Ishikawa (cell line): ENCODE measurements at regions not wholly inside any gene's neighbourhood (a gene's known extent, or its start where the extent isn't known, plus 50 kb on each side); places are given as distances from the start of the nearest gene placed in this dataset.

Source experiments
- CEBPB ChIP-seq: IDR thresholded peaks from 2 replicates; pipeline ENCODE4 v1.6.1; 2012
- CREB1 ChIP-seq: IDR thresholded peaks from 2 replicates; pipeline ENCODE4 v1.6.1; 2012; ENCODE audit warnings: low read depth
- EGR1 ChIP-seq: IDR thresholded peaks from 2 replicates; pipeline ENCODE4 v1.6.1; 2012
- EP300 ChIP-seq: IDR thresholded peaks from 2 replicates; pipeline ENCODE4 v1.6.1; 2012; ENCODE audit warnings: borderline replicate concordance
- FOXM1 ChIP-seq: IDR thresholded peaks from 2 replicates; pipeline ENCODE4 v1.6.1; 2012; ENCODE audit warnings: low read depth, borderline replicate concordance
- MAX ChIP-seq: IDR thresholded peaks from 2 replicates; pipeline ENCODE4 v1.6.1; 2012
- NFIC ChIP-seq: IDR thresholded peaks from 2 replicates; pipeline ENCODE4 v1.6.1; 2012
- RAD21 ChIP-seq: IDR thresholded peaks from 2 replicates; pipeline ENCODE4 v1.6.1; 2012; ENCODE audit warnings: low read depth
- TAF1 ChIP-seq: IDR thresholded peaks from 2 replicates; pipeline ENCODE4 v1.6.1; 2012; ENCODE audit warnings: low read depth, mild to moderate bottlenecking
- TCF12 ChIP-seq: IDR thresholded peaks from 2 replicates; pipeline ENCODE4 v1.6.1; 2012; ENCODE audit warnings: low read depth
- TEAD4 ChIP-seq: IDR thresholded peaks from 2 replicates; pipeline ENCODE4 v1.6.1; 2012
- YY1 ChIP-seq: IDR thresholded peaks from 2 replicates; pipeline ENCODE4 v1.6.1; 2012; ENCODE audit warnings: low read depth
- ZBTB7A ChIP-seq: IDR thresholded peaks from 2 replicates; pipeline ENCODE4 v1.6.1; 2012; ENCODE audit warnings: low read depth
- TF ChIP-seq, protein P1 (sequence below): IDR thresholded peaks from 2 replicates; pipeline ENCODE4 v1.6.1; 2012
- TF ChIP-seq, protein P2 (sequence below): IDR thresholded peaks from 2 replicates; pipeline ENCODE4 v1.6.1; 2012; ENCODE audit warnings: low read depth, mild to moderate bottlenecking

DNA sequence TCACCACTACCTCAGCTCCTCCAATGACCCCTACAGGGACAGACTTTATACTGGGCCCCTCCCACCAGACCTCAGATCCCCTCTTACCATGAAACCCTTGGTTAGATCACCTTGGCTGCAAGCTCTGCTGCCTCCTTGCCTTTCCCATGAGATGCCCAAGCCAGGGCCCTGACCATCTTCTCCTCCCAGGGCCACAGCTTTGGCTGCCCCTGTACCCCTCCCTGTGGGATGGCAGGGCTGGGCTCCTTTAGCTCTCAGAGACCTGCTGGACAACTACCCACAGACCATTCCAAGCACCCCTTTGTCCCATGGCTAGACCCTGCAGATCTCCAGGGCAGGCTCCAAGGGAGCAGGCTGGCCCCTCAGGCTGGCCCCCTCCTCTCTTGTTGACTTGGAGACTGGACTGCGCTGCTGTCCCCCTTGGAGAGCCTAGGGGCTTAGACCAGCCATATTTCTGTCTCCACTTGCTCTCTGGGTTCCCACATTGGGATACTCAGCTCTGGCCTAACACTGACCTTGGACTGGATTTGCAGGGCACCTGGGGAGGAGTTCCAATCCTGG, 1692.7 kb downstream of the TP53TG3F start:
- TF ChIP-seq, protein P1, sequence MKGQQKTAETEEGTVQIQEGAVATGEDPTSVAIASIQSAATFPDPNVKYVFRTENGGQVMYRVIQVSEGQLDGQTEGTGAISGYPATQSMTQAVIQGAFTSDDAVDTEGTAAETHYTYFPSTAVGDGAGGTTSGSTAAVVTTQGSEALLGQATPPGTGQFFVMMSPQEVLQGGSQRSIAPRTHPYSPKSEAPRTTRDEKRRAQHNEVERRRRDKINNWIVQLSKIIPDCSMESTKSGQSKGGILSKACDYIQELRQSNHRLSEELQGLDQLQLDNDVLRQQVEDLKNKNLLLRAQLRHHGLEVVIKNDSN: no peak
- TF ChIP-seq NFIC (no peak), FOXM1 (no peak), ZBTB7A (no peak)

DNA sequence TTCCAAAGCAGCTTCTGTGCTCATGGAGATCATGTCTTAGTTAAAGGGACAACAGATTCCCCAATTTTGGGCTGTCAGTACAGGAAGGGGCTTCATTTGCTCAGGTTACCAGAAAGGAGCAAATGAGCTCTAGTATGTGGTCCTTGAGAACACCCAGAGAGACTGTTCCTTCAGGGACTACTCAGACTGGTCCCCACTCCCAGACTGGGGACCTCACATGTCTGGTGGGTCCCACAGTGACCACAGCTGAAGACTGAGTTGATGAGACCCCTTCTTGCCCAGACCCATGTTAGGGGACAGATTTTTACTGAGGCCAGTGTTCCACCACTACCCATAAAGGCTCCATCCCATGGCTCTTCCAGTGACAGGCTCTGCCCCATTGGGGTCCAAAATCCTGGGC, 1695.2 kb downstream of the TP53TG3F start:
- TF ChIP-seq RAD21 (no peak), FOXM1 (no peak), CREB1 (no peak), NFIC (no peak), ZBTB7A (no peak), TAF1 (no peak), TEAD4 (no peak), YY1 (no peak), EGR1 (no peak), MAX (no peak), CEBPB (no peak), TCF12 (no peak), EP300 (no peak)
- TF ChIP-seq, protein P2, sequence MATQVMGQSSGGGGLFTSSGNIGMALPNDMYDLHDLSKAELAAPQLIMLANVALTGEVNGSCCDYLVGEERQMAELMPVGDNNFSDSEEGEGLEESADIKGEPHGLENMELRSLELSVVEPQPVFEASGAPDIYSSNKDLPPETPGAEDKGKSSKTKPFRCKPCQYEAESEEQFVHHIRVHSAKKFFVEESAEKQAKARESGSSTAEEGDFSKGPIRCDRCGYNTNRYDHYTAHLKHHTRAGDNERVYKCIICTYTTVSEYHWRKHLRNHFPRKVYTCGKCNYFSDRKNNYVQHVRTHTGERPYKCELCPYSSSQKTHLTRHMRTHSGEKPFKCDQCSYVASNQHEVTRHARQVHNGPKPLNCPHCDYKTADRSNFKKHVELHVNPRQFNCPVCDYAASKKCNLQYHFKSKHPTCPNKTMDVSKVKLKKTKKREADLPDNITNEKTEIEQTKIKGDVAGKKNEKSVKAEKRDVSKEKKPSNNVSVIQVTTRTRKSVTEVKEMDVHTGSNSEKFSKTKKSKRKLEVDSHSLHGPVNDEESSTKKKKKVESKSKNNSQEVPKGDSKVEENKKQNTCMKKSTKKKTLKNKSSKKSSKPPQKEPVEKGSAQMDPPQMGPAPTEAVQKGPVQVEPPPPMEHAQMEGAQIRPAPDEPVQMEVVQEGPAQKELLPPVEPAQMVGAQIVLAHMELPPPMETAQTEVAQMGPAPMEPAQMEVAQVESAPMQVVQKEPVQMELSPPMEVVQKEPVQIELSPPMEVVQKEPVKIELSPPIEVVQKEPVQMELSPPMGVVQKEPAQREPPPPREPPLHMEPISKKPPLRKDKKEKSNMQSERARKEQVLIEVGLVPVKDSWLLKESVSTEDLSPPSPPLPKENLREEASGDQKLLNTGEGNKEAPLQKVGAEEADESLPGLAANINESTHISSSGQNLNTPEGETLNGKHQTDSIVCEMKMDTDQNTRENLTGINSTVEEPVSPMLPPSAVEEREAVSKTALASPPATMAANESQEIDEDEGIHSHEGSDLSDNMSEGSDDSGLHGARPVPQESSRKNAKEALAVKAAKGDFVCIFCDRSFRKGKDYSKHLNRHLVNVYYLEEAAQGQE: no peak
- TF ChIP-seq, protein P1: no peak

DNA sequence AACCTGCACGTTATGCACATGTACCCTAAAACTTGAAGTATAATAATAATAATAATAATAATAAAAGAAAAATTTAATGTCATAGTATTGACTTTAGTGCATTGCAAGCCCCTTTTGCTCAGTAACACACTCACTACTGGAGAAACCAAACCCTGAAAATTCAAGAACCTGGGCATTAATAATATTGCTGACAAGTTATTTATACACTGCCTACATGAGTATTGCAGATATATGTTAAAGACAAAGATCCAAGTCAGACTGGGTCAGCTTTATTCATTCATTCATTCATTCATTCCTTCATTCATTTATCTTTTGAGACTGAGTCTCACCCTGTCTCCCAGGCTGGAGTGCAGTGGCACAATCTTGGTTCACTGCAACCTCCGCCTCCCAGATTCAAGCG, 1711.2 kb downstream of the TP53TG3F start:
- TF ChIP-seq RAD21 (no peak), TAF1 (no peak), YY1 (no peak), FOXM1 (no peak), TEAD4 (no peak)
- TF ChIP-seq, protein P2: no peak
- TF ChIP-seq, protein P1: no peak

- TF ChIP-seq, protein P1: no peak
Measured at GRCh38 chr16:35171106-35171505, 1711.7 kb downstream of the TP53TG3F start.

- TF ChIP-seq, protein P2: no peak
- no peak for TF ChIP-seq MAX
- no peak for TF ChIP-seq EGR1
- TF ChIP-seq, protein P1: no peak
- TF ChIP-seq RAD21: no peak
- TF ChIP-seq TEAD4: no peak
- no peak for TF ChIP-seq CEBPB
- no peak for TF ChIP-seq TAF1
- no peak for TF ChIP-seq FOXM1
- no peak for TF ChIP-seq TCF12
- no peak for TF ChIP-seq ZBTB7A
- TF ChIP-seq YY1: no peak
- TF ChIP-seq EP300: no peak
Measured at GRCh38 chr16:35173295-35173694, 1713.9 kb downstream of the TP53TG3F start.
